8988T (cell line): ENCODE measurements at regions not wholly inside any gene's neighbourhood (a gene's known extent, or its start where the extent isn't known, plus 50 kb on each side); places are given as distances from the start of the nearest gene placed in this dataset.

ENCODE experiments used
- DNase-seq: peaks from one replicate; pipeline ENCODE4 v3.0.0; 2011

- no peak for DNase-seq
Measured at GRCh38 chr7:156001496-156002260, 189.4 kb upstream of the SHH start.

GRCh38 chr7:156000601-156001396, 188.5 kb upstream of the SHH start:
- no peak for DNase-seq

DNA sequence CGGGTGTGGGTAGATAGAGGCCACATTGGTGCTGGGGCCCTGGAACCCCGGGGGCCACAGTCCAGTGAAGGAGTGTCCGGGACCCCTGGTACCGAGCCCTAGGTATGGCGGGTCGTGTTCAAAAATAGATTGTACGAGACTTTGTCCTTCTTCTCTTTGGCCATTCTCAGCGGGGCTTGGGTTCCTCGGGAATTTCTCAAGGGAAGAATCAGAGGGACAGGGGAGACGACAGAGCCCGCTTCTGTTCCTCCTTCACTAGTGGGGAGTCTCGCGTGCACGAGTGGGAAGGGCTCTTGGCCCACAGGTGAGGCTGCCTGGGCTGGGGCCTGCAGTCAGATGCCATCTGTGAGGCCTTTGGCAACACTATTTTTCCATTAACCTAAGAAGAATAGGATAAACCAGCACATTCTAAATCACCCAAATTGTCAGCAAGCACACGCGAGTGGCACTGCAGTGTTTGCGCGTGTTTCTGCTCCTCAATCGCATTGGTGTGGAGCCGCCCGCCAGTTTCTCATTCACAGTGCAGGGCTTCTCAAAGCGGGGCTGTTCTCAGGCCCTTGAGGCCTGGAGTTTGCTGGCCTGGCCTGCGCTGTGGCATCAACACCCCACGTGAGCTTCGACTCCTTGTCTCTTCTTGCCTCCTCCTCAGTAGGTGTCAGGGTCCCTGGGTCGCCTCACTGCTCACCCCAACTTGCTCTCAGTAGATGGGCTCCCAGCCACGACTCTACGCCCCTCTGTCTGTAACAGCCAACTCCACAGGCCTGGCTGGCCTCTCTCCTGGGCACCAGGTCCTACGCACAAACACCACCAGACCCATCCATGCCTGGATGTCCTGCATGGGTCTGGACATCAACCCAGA, 187.6 kb upstream of the SHH start:
- DNase-seq: no peak

GRCh38 chr7:155998766-155999630, 186.7 kb upstream of the SHH start:
- DNase-seq: no peak

DNA sequence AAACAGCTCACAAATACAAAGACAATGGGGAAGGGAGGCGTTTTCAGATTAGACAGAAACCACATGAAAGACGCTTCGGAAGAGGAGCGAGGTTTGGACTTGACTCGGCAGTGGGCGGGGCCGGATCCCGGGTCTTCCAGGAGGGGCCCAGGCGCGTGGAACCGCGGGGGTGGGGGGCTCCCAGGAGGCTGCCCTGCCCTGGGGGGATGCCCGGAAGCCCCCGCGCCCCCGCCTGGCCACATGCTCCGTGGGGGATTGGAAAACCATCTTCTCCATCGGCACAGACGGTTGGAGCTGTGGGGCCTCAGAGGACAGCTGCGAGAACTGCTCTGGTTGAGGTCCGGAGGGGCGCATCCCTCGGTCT, 186.0 kb upstream of the SHH start:
- no peak for DNase-seq

DNA sequence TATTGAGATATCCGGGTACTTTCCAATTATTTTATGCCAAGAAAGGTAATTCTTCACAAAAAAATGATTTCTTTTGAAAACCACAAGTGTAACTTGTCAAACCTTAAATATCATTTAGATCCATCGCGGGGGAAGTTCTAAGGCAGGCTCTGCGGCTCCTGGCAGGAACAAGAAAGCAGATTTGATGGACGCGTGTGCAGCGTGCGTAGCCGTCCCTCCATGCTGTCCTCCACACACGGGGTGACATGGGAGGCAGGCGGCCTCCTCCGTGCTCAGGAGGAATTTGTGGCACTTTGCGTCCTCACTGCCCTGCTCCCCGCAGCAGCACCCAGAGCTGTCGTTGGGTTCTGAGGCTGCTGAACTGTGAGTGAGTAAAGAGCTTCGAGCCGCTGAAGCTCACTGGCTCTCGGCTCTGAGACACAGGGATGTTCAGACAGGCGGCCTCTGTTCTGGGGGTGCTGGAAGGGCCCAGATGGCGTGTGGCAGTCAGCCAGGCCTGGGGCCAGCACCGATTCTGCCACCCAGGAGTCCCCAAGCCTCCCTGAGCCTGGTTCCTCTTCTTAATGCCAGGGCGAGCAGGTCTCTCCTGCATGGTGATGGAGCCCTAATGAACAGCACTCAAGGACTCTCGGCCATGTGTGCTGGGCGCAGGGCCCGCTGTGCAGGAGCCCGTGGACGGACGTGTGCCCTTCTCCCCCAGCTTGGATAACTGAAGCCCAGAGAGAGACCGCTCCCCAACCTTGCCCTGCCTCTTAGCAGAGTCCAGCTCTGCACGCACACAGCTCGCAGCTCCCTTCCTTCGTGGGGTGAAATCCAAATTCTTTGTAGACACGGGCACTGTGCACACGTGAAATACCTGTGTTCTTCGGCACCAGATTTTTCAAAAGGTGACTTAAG, 185.4 kb upstream of the SHH start:
- DNase-seq: no peak

GRCh38 chr7:155996718-155997280, 184.5 kb upstream of the SHH start:
- DNase-seq: no peak

- no peak for DNase-seq
Measured at GRCh38 chr7:155995183-155995612, 182.9 kb upstream of the SHH start.

DNA sequence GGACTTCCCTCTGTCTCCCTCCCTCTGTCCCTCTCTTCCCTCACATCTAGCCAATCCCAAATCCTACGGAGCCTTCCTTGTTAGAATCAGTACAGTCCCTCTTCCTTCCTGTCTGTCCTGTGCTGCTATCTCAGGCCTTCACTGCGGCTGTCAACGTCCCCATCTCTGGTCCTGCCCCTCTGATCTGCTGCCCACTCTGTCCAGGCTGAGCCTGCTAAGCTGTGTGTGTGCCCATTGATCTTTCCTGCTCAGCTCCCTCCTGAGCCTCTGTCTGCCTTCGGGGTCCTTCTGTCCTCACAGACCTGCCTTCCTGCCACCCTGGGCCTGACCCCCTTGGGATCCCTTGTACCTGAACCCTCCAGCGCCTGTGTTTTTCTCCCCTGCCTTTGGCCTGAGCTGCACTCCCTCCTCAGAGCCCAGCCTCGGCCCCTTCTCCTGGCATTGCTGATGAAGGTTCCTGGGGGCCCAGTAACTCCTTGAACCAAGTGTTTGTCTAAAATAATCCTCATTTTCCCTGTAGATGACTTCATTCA, 182.1 kb upstream of the SHH start:
- DNase-seq: no peak

DNA sequence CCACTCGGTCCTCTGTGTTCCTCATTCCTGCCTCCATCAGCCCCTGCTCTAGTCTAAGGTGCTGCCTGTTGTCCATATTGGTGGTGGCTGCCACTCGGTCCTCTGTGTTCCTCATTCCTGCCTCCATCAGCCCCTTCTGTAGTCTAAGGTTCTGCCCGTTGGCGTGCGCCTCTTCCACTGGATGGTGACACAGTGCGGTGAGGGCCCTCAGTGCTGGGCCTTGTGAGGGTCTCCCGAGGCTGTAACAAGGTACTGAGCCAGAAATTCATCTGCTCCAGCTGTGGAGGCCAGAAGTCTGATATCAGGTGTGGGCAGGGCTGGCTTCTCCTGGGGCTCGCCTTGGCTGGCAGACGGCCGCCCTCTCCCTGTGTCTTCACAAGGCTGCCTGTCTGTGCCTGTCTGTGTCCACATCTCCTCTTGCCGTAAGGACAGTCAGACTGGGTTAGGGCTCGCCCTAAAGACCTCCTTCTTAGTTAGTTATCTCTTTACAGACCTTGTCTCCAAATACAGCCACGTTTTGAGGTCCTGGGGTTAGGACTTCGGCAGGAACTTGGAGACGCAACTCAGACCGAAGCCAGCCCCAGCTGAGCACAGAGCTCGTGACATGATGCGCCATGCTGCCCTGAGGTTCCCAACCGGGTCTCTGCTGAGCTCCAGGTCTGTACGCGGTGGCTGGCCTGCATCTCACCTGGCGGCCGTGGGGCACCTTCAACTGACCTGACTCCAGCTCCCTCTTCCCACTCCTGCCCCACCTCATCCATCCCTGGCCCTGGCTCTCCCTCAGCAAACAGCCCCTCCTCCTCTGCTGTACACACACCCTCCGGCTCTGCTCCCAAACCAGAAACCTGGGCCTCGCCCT, 181.4 kb upstream of the SHH start:
- DNase-seq: no peak

- no peak for DNase-seq
Measured at GRCh38 chr7:155992974-155993373, 180.7 kb upstream of the SHH start.

- no peak for DNase-seq
Measured at GRCh38 chr7:155992538-155992937, 180.3 kb upstream of the SHH start.

GRCh38 chr7:155992107-155992506, 179.8 kb upstream of the SHH start:
- DNase-seq: no peak

DNA sequence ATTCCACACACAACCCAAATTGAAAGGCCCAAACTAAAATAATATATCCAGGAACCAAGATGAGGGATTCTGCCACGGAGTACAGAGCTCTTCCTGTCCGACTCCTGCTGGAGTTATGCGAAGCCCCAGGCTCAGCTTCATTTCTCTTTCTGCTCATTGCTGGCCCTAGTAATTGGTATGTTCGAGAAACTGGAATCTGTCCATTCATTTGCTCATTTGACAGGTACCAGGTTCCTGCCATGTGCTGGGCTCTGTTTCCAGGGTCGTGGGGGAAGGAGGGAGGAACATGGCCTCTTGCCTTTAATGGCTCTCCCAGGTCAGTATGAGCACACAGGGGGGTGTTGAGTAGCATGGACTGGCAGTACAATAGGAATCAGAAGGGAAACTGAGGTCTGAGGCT, 179.2 kb upstream of the SHH start:
- no peak for DNase-seq

GRCh38 chr7:155988416-155988815, 176.2 kb upstream of the SHH start:
- DNase-seq: no peak

DNA sequence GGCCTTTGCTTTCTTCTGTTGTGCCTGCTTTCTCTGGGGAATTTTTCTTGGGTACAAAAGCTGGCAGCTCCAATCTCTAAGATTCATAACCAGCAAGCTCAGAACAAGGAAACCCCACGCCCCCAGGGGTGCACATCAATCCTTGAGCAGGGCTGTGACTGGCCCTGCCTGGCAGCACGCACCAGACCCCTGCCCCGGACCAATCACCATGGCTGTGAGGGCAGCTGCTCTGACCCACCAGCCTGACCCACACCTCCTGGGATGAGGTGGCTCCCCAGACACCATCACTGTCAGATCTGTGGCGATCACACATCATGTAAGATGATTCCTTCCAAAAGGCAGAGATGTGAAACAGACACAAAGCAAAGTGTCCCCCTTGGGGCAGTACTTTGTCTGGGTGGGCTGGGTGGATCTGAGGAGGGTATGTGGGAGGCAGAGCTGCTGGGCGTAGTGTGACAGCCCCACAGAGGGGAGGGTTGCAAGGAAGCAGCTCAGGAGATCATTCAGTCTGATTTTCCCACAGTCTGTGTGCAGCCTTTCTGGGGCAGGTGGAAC, 175.5 kb upstream of the SHH start:
- no peak for DNase-seq

- no peak for DNase-seq
Measured at GRCh38 chr7:155986497-155987160, 174.4 kb upstream of the SHH start.

DNA sequence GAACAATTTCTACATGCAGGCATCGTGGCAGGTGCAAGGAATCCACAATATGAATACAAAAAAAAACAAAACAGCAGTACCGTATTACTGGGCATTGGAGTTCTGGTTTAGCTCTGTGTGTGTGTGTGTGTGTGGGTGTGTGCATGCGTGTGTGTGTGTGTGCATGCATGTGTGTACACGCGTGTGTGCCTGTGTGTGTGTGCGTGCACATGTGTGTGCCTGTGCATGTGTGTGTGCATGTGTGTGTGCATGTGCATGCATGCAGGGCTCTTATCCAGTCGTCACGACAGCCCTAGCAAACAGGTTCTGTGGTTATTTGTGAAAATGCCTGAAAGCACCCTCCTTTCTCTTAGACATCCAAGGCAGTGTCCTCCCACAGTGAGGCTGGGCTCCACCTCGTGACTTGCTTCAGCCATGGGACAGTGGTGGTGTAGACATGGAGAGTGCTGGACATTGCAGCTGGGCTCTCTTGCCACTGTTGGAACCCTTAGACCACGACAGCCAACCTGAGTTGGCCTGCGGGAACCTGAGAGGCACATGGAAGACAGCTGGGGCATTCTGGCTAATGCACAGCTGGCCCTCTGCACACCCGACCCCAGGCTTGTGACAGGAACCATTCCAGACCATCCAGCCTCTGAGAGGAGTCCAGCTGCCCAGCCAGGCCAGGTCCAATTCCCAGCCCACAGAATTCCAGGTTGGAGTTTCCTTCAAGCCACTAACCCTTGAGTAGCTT, 173.4 kb upstream of the SHH start:
- DNase-seq: no peak
